ENCODE measurements at regions not wholly inside any gene's neighbourhood (a gene's known extent, or its start where the extent isn't known, plus 50 kb on each side); places are given as distances from the start of the nearest gene placed in this dataset.
"Not testable (repeated sequence)": the region's sequence is repeated elsewhere in the genome, so short reads cannot be mapped to it uniquely, and the experiment has no call there.

DNA sequence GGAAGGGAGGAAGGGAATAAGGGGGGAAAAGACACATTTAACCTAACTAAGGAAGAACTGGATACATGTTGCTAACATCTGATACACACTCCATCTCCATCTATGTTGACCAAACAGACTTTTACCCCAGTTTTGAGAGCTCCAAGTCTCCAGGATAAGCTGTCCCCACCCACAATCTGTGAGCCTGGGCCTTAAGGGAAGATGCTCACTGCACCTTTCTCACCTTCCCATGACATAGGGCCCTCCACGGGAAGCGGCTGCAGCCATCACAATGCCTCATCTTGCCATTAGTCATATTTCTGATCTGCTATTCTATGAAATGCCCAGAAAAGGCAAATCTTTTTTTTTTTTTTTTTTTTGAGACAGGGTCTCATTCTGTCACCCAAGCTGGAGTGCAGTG is 126.6 kb upstream of the SALL4 start:
- H3K36me3 ChIP-seq (ENCODE audit: control insufficient read depth, insufficient read depth, low read length) = no peaks in the 10 kb centered on the region
- H3K9me3 ChIP-seq (ENCODE audit: control insufficient read depth, insufficient read depth, low read length) = no peaks in the 10 kb centered on the region
- no peaks in the 10 kb centered on the region for H3K4me1 ChIP-seq (ENCODE audit: control insufficient read depth, insufficient read depth, low read length)
- DNase-seq (ENCODE audit: low read depth, low spot score) = no peak
- no CpG with 5 or more reads among the region's 2 CpGs for WGBS (ENCODE audit: insufficient coverage, insufficient read length)
- no peak overlapping the region for H3K4me3 ChIP-seq (ENCODE audit: low read length)
- no peaks in the 10 kb centered on the region for H3K27me3 ChIP-seq (ENCODE audit: control insufficient read depth, insufficient read depth, low read length)
- no peak overlapping the region for H3K27ac ChIP-seq (ENCODE audit: low read length)

DNA sequence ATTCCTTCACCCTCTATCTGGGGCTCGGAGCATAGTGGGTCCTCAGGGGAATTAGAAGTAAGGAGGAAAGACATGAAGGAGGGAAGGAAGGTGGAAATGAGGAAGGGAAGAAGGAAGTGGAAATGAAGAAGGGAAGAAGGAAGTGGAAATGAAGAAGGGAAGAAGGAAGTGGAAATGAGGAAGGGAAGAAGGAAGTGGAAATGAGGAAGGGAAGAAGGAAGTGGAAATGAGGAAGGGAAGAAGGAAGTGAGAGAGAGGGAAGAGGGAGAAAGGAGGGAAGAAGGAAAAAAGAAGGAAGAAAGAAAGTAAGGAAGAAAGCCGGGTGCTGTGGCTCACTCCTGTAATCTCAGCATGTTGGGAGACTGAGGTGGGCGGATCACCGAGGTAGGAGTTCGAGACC is 125.6 kb upstream of the SALL4 start:
- H3K36me3 ChIP-seq (ENCODE audit: control insufficient read depth, insufficient read depth, low read length); H3K27ac ChIP-seq (ENCODE audit: low read length); H3K4me1 ChIP-seq (ENCODE audit: control insufficient read depth, insufficient read depth, low read length); DNase-seq (ENCODE audit: low read depth, low spot score); H3K27me3 ChIP-seq (ENCODE audit: control insufficient read depth, insufficient read depth, low read length); H3K9me3 ChIP-seq (ENCODE audit: control insufficient read depth, insufficient read depth, low read length); H3K4me3 ChIP-seq (ENCODE audit: low read length): not testable (repeated sequence)
- WGBS (ENCODE audit: insufficient coverage, insufficient read length) = no CpG with 5 or more reads among the region's 5 CpGs

DNA sequence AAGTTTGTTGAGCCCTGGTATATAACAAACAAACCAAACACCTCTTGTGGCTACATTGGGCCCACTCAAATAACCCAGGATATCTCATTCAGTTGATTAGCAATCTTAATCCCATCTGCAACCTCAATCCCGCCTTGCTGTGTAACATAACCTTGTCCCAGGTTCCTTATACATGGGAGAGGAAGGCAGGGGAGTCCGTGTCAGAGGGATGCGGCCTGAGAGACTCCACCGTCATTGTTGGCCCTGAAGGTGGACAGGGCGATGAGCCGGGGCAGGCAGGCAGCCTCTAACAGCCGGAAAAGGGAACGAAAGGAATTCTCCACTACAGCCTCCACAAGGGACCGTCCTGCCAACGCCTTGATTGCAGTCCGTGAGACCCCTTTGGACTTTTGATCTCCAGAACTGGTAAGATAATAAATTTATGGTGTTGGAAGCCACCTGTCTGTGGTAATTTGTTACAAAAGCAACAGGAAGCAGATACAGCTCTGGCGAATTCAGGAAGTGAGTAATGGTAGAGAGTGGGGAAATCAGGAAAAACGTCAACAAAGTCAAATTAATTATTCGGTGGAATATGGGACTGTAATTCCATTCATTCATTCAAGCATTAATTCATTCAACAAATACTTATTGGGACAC is 124.5 kb upstream of the SALL4 start:
- H3K9me3 ChIP-seq (ENCODE audit: control insufficient read depth, insufficient read depth, low read length) = no peaks in the 10 kb centered on the region
- H3K27me3 ChIP-seq (ENCODE audit: control insufficient read depth, insufficient read depth, low read length) = no peaks in the 10 kb centered on the region
- H3K4me3 ChIP-seq (ENCODE audit: low read length) = no peak overlapping the region
- H3K36me3 ChIP-seq (ENCODE audit: control insufficient read depth, insufficient read depth, low read length) = no peaks in the 10 kb centered on the region
- H3K27ac ChIP-seq (ENCODE audit: low read length) = no peak overlapping the region
- no CpG with 5 or more reads among the region's 14 CpGs for WGBS (ENCODE audit: insufficient coverage, insufficient read length)
- DNase-seq (ENCODE audit: low read depth, low spot score) = no peak
- H3K4me1 ChIP-seq (ENCODE audit: control insufficient read depth, insufficient read depth, low read length) = no peaks in the 10 kb centered on the region

DNA sequence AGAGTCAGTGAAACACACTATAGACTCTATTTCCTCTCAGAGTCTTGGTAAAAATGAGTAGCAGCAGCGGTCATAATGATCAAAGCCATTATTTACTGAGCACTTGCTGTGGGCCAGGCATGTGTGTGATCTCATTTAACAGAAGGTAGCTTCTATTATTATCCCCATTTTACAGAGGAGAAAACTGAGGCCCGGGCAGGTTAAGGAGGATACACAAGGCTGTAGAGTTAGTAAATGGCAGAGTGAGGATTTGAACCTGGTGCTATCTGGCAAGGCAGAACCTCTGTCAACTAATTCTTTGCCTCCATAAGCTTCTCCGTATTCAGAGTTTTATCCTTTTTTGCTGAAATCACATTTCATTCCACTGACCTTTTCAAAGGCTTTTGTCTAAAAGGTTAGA is 122.2 kb upstream of the SALL4 start:
- no peaks in the 10 kb centered on the region for H3K9me3 ChIP-seq (ENCODE audit: control insufficient read depth, insufficient read depth, low read length)
- H3K27ac ChIP-seq (ENCODE audit: low read length) = no peak overlapping the region
- no peaks in the 10 kb centered on the region for H3K27me3 ChIP-seq (ENCODE audit: control insufficient read depth, insufficient read depth, low read length)
- no peak overlapping the region for H3K4me3 ChIP-seq (ENCODE audit: low read length)
- H3K36me3 ChIP-seq (ENCODE audit: control insufficient read depth, insufficient read depth, low read length) = no peaks in the 10 kb centered on the region
- WGBS (ENCODE audit: insufficient coverage, insufficient read length) = no CpG with 5 or more reads among the region's 3 CpGs
- H3K4me1 ChIP-seq (ENCODE audit: control insufficient read depth, insufficient read depth, low read length) = no peaks in the 10 kb centered on the region
- DNase-seq (ENCODE audit: low read depth, low spot score) = no peak

DNA sequence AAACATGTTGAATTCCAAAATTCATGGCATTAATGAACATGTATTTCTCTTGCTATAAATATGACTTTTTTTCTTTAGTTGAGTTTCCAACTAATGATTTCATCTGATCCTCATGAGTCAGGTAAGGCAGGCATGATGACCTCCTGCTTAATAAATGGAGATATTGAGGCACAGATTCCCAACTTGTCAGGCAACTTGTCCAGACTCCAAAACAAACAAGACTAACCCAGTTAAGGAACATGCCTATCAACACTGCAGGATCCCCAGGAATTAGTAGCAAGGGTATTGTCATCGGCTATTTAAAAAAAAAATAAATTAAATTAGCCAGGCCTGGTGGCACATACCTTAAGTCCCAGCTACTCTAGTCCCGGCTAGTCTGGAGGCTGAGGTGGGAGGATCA is 121.3 kb upstream of the SALL4 start:
- no peak overlapping the region for H3K27ac ChIP-seq (ENCODE audit: low read length)
- H3K27me3 ChIP-seq (ENCODE audit: control insufficient read depth, insufficient read depth, low read length) = no peaks in the 10 kb centered on the region
- WGBS (ENCODE audit: insufficient coverage, insufficient read length) = no CpG with 5 or more reads among the region's 2 CpGs
- DNase-seq (ENCODE audit: low read depth, low spot score) = no peak
- no peaks in the 10 kb centered on the region for H3K36me3 ChIP-seq (ENCODE audit: control insufficient read depth, insufficient read depth, low read length)
- H3K4me3 ChIP-seq (ENCODE audit: low read length) = no peak overlapping the region
- H3K9me3 ChIP-seq (ENCODE audit: control insufficient read depth, insufficient read depth, low read length) = no peaks in the 10 kb centered on the region
- no peaks in the 10 kb centered on the region for H3K4me1 ChIP-seq (ENCODE audit: control insufficient read depth, insufficient read depth, low read length)

DNA sequence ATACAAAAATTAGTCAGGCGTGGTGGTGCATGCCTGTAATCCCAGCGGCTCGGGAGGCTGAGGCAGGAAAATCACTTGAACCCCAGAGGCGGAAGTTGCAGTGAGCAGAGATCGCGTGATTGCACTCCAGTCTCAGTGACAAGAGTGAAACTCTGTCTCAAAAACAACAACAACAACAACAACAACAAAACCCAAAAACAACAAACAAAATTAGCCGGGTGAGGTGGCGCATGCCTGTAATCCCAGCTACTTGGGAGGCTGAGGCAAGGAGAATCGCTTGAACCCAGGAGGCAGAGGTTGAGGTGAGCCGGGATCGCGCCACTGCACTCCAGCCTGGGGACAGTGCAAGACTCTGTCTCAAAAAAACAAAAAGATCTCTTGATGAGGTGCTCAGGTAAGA is 120.5 kb upstream of the SALL4 start:
- H3K36me3 ChIP-seq (ENCODE audit: control insufficient read depth, insufficient read depth, low read length); H3K27ac ChIP-seq (ENCODE audit: low read length); H3K4me3 ChIP-seq (ENCODE audit: low read length); H3K27me3 ChIP-seq (ENCODE audit: control insufficient read depth, insufficient read depth, low read length); DNase-seq (ENCODE audit: low read depth, low spot score); H3K9me3 ChIP-seq (ENCODE audit: control insufficient read depth, insufficient read depth, low read length); H3K4me1 ChIP-seq (ENCODE audit: control insufficient read depth, insufficient read depth, low read length): not testable (repeated sequence)
- WGBS (ENCODE audit: insufficient coverage, insufficient read length) = no CpG with 5 or more reads among the region's 12 CpGs

DNA sequence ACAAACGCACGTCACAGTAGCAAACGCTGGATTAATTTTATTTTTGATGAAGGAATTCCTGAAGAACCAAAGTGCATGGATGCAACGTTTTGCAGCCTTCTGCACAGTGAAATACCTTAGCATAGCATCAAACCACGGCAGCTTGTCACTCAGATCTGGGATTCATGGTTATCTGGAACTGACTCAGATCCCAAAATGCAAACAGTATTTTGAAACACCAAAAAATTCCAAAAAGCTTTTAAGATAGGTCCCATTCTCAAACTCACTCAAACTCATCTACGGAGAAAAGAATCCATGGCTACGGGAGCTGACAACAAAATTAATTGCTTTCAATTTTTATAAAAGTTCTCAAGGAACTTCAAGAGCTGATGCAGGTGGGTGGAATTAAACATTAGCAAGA is 116.2 kb upstream of the SALL4 start:
- Histone ChIP-seq H3K4me3 (ENCODE audit: low read length) (no peak overlapping the region), H3K27me3 (ENCODE audit: control insufficient read depth, insufficient read depth, low read length) (no peaks in the 10 kb centered on the region), H3K27ac (ENCODE audit: low read length) (no peak overlapping the region), H3K9me3 (ENCODE audit: control insufficient read depth, insufficient read depth, low read length) (no peaks in the 10 kb centered on the region), H3K36me3 (ENCODE audit: control insufficient read depth, insufficient read depth, low read length) (no peaks in the 10 kb centered on the region), H3K4me1 (ENCODE audit: control insufficient read depth, insufficient read depth, low read length) (no peaks in the 10 kb centered on the region)
- no peak for DNase-seq (ENCODE audit: low read depth, low spot score)
- WGBS (ENCODE audit: insufficient coverage, insufficient read length) = no CpG with 5 or more reads among the region's 7 CpGs

DNA sequence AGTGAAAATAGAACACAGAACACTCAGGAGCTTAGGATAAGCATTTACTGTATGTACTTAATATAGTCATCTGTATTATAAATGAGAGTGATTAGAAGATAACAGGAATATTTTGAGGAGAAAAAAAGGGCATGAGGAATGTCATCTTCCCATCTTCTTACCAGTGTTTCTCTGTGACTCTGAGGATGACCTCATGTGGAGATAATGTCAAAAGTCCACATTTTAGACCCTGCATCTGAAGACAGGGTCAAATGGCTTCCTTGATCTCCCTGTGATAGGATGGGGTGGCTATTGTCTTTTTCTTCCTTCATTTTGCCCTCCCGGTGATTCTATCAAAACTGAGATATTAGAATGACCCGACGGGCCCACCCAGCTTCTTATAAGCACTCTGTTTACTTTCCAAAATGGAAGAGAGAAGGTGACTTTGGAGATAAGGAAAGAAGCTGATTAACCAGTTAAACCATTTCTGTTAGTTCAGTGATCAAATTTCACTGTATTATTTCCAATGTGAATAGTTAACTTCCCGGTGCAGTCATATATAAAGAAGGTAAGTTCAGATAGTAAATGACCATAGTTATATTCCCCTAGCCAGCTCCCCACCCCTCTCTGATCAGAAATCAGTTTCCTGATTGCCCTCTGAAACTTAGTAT is 115.7 kb upstream of the SALL4 start:
- Histone ChIP-seq H3K4me3 (ENCODE audit: low read length) (no peak overlapping the region), H3K4me1 (ENCODE audit: control insufficient read depth, insufficient read depth, low read length) (no peaks in the 10 kb centered on the region), H3K36me3 (ENCODE audit: control insufficient read depth, insufficient read depth, low read length) (no peaks in the 10 kb centered on the region), H3K27me3 (ENCODE audit: control insufficient read depth, insufficient read depth, low read length) (no peaks in the 10 kb centered on the region), H3K9me3 (ENCODE audit: control insufficient read depth, insufficient read depth, low read length) (no peaks in the 10 kb centered on the region), H3K27ac (ENCODE audit: low read length) (no peak overlapping the region)
- WGBS (ENCODE audit: insufficient coverage, insufficient read length) = no CpG with 5 or more reads among the region's 4 CpGs
- DNase-seq (ENCODE audit: low read depth, low spot score) = no peak

DNA sequence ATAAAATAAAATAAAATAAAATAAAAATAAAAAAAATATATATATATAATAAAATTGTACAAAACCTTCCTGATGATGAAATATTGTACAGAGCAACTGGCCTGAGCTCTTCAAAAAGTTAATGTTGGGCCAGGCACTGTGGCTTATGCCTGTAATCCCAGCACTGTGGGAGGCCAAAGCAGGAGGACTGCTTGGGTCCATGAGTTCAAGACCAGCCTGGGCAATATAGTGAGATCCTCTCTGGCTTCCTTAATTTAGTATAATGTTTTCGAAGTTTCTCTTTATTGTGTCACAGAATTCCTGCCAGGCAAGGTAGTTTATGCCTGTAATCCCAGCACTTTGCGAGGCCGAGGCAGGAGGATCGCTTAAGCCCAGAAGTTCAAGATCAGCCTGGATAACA is 113.9 kb upstream of the SALL4 start:
- WGBS (ENCODE audit: insufficient coverage, insufficient read length) = no CpG with 5 or more reads among the region's 4 CpGs
- Histone ChIP-seq H3K27ac (ENCODE audit: low read length) (no peak overlapping the region), H3K27me3 (ENCODE audit: control insufficient read depth, insufficient read depth, low read length) (no peaks in the 10 kb centered on the region), H3K4me1 (ENCODE audit: control insufficient read depth, insufficient read depth, low read length) (no peaks in the 10 kb centered on the region), H3K36me3 (ENCODE audit: control insufficient read depth, insufficient read depth, low read length) (no peaks in the 10 kb centered on the region), H3K4me3 (ENCODE audit: low read length) (no peak overlapping the region), H3K9me3 (ENCODE audit: control insufficient read depth, insufficient read depth, low read length) (no peaks in the 10 kb centered on the region)
- no peak for DNase-seq (ENCODE audit: low read depth, low spot score)

DNA sequence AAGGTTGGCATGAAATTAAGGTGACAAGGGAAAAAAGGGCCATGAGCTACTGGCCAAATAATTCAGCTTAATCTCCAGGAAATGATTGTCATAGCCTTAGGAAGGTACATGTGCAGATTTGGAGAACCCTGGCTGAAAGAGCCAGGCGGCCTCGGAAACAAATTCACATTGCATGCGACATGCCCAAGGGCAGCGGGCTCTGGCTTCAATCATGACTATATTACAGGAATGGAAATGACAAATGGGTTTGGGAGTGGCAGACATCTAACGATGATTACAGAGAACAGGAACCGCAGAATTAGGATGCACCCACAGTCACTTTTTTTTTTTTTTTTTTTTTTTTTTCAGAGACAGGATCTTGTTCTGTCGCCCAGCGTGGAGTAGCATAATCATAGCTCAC is 112.4 kb upstream of the SALL4 start:
- WGBS (ENCODE audit: insufficient coverage, insufficient read length) = no CpG with 5 or more reads among the region's 8 CpGs
- no peaks in the 10 kb centered on the region for H3K27me3 ChIP-seq (ENCODE audit: control insufficient read depth, insufficient read depth, low read length)
- H3K9me3 ChIP-seq (ENCODE audit: control insufficient read depth, insufficient read depth, low read length) = no peaks in the 10 kb centered on the region
- no peaks in the 10 kb centered on the region; the same call in 1 of the 2 replicates for H3K4me1 ChIP-seq (ENCODE audit: control insufficient read depth, insufficient read depth, low read length)
- no peak overlapping the region for H3K4me3 ChIP-seq (ENCODE audit: low read length)
- no peaks in the 10 kb centered on the region for H3K36me3 ChIP-seq (ENCODE audit: control insufficient read depth, insufficient read depth, low read length)
- H3K27ac ChIP-seq (ENCODE audit: low read length) = no peak overlapping the region
- DNase-seq (ENCODE audit: low read depth, low spot score) = no peak
